ENCODE measurements at regions not wholly inside any gene's neighbourhood (a gene's known extent, or its start where the extent isn't known, plus 50 kb on each side); places are given as distances from the start of the nearest gene placed in this dataset.

GRCh38 chr6:9564021-9564420, 850.9 kb downstream of the TFAP2A start:
- no peak for DNase-seq

GRCh38 chr6:9563568-9563967, 851.3 kb downstream of the TFAP2A start:
- DNase-seq: no peak

- no peak for DNase-seq
These were observed 860.1 kb downstream of the TFAP2A start for GRCh38 chr6:9554806-9555205.

- no peak for DNase-seq
These were observed 860.6 kb downstream of the TFAP2A start for GRCh38 chr6:9554323-9554722.

GRCh38 chr6:9553002-9553401, 861.9 kb downstream of the TFAP2A start:
- DNase-seq: no peak

- no peak for DNase-seq
These were observed 871.2 kb downstream of the TFAP2A start for GRCh38 chr6:9543649-9544048.

GRCh38 chr6:9540534-9541126, 874.2 kb downstream of the TFAP2A start:
- DNase-seq: no peak

- no peak for DNase-seq
These were observed 874.7 kb downstream of the TFAP2A start for GRCh38 chr6:9540126-9540525.

GRCh38 chr6:9539231-9539755, 875.6 kb downstream of the TFAP2A start:
- no peak for DNase-seq

GRCh38 chr6:9537381-9537780, 877.5 kb downstream of the TFAP2A start:
- DNase-seq: no peak

GRCh38 chr6:9535106-9535505, 879.8 kb downstream of the TFAP2A start:
- no peak for DNase-seq

- no peak for DNase-seq
These were observed 882.0 kb downstream of the TFAP2A start for GRCh38 chr6:9532621-9533557.

- DNase-seq: no peak
These were observed 887.1 kb downstream of the TFAP2A start for GRCh38 chr6:9527679-9528286.

- no peak for DNase-seq
These were observed 891.4 kb downstream of the TFAP2A start for GRCh38 chr6:9523462-9523861.

- no peak for DNase-seq
These were observed 892.8 kb downstream of the TFAP2A start for GRCh38 chr6:9522101-9522500.

- DNase-seq: no peak
These were observed 893.7 kb downstream of the TFAP2A start for GRCh38 chr6:9521152-9521530.

- no peak for DNase-seq
These were observed 894.3 kb downstream of the TFAP2A start for GRCh38 chr6:9520417-9521151.

GRCh38 chr6:9518431-9518830, 896.4 kb downstream of the TFAP2A start:
- no peak for DNase-seq

- no peak for DNase-seq
These were observed 897.1 kb downstream of the TFAP2A start for GRCh38 chr6:9517806-9518205.

- no peak for DNase-seq
These were observed 899.0 kb downstream of the TFAP2A start for GRCh38 chr6:9515633-9516606.

GRCh38 chr6:9514146-9514545, 900.7 kb downstream of the TFAP2A start:
- DNase-seq: no peak

- DNase-seq: no peak
These were observed 903.7 kb downstream of the TFAP2A start for GRCh38 chr6:9511157-9511556.
